HL-60 (cell line): ENCODE measurements at regions not wholly inside any gene's neighbourhood (a gene's known extent, or its start where the extent isn't known, plus 50 kb on each side); places are given as distances from the start of the nearest gene placed in this dataset.

Experiments
- SPI1 ChIP-seq: IDR thresholded peaks from 2 replicates; pipeline ENCODE4 v1.6.1; 2012; ENCODE audit warnings: low read depth, mild to moderate bottlenecking, borderline replicate concordance
- TF ChIP-seq, protein P1 (sequence below): IDR thresholded peaks from 2 replicates; pipeline ENCODE4 v1.6.1; 2012; ENCODE audit warnings: low read depth; ENCODE audit not compliant: insufficient replicate concordance

GRCh38 chr5:125896368-125896767 is 526.8 kb upstream of the GRAMD2B start:
- TF ChIP-seq, protein P1, sequence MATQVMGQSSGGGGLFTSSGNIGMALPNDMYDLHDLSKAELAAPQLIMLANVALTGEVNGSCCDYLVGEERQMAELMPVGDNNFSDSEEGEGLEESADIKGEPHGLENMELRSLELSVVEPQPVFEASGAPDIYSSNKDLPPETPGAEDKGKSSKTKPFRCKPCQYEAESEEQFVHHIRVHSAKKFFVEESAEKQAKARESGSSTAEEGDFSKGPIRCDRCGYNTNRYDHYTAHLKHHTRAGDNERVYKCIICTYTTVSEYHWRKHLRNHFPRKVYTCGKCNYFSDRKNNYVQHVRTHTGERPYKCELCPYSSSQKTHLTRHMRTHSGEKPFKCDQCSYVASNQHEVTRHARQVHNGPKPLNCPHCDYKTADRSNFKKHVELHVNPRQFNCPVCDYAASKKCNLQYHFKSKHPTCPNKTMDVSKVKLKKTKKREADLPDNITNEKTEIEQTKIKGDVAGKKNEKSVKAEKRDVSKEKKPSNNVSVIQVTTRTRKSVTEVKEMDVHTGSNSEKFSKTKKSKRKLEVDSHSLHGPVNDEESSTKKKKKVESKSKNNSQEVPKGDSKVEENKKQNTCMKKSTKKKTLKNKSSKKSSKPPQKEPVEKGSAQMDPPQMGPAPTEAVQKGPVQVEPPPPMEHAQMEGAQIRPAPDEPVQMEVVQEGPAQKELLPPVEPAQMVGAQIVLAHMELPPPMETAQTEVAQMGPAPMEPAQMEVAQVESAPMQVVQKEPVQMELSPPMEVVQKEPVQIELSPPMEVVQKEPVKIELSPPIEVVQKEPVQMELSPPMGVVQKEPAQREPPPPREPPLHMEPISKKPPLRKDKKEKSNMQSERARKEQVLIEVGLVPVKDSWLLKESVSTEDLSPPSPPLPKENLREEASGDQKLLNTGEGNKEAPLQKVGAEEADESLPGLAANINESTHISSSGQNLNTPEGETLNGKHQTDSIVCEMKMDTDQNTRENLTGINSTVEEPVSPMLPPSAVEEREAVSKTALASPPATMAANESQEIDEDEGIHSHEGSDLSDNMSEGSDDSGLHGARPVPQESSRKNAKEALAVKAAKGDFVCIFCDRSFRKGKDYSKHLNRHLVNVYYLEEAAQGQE: no peak
- TF ChIP-seq SPI1: no peak
